SK-N-SH treated with all-trans-retinoic acid at 6 μM for 48 hours (cell line): ENCODE measurements at regions not wholly inside any gene's neighbourhood (a gene's known extent, or its start where the extent isn't known, plus 50 kb on each side); places are given as distances from the start of the nearest gene placed in this dataset.

ENCODE experiments used
- ARNTL ChIP-seq: fragments of 450-650 bp; formaldehyde crosslinking; IDR thresholded peaks from 2 replicates; pipeline ENCODE4 v1.5.0; 2020; ENCODE audit warnings: low read depth, mild to moderate bottlenecking, moderate library complexity, borderline replicate concordance
- ISL1 ChIP-seq: fragments of 250-450 bp; sonication (Bioruptor Pico); IDR thresholded peaks from 2 replicates; pipeline ENCODE4 v2.1.2; 2022; ENCODE audit warnings: mild to moderate bottlenecking, moderate library complexity
- OSR1 ChIP-seq: fragments of 250-450 bp; sonication (Bioruptor Pico); IDR thresholded peaks from 2 replicates; pipeline ENCODE4 v1.8.0; 2022; ENCODE audit warnings: moderate library complexity, mild to moderate bottlenecking, inconsistent platforms
- POU6F1 ChIP-seq: fragments of 250-450 bp; sonication (Bioruptor Pico); IDR thresholded peaks from 2 replicates; pipeline ENCODE4 v1.8.0; 2021; ENCODE audit warnings: low read depth, mild to moderate bottlenecking, moderate library complexity, borderline replicate concordance
- RARB ChIP-seq: fragments of 250-450 bp; sonication (Bioruptor Pico); IDR thresholded peaks from 2 replicates; pipeline ENCODE4 v1.8.0; 2021; ENCODE audit warnings: mild to moderate bottlenecking, moderate library complexity
- TCF4 ChIP-seq: fragments of 250-450 bp; sonication (Bioruptor Pico); IDR thresholded peaks from 2 replicates; pipeline ENCODE4 v1.8.0; 2021; ENCODE audit warnings: mild to moderate bottlenecking, moderate library complexity, borderline replicate concordance
- TSHZ2 ChIP-seq: fragments of 250-450 bp; sonication (Bioruptor Pico); IDR thresholded peaks from 2 replicates; pipeline ENCODE4 v1.5.0; 2020; ENCODE audit warnings: mild to moderate bottlenecking, moderate library complexity
- ZNF8 ChIP-seq: fragments of 450-650 bp; formaldehyde crosslinking; IDR thresholded peaks from 2 replicates; pipeline ENCODE4 v1.5.0; 2020; ENCODE audit warnings: mild to moderate bottlenecking, moderate library complexity

- TF ChIP-seq ZNF8 (CRISPR knock-in tag) (no peak), POU6F1 (no peak), RARB (CRISPR knock-in tag) (no peak), ARNTL (no peak), TCF4 (CRISPR knock-in tag) (no peak), ISL1 (CRISPR knock-in tag) (no peak), TSHZ2 (no peak), OSR1 (CRISPR knock-in tag) (no peak)
Observed at GRCh38 chr1:79711001-79711431, 704.5 kb upstream of the ADGRL4 start.
